ENCODE measurements at regions not wholly inside any gene's neighbourhood (a gene's known extent, or its start where the extent isn't known, plus 50 kb on each side); places are given as distances from the start of the nearest gene placed in this dataset.

GRCh38 chr3:40992023-40992422, 207.3 kb upstream of the CTNNB1 start:
- Histone ChIP-seq H4K20me1 (ENCODE audit: insufficient read depth, low read length, poor library complexity, severe bottlenecking) (no peaks in the 10 kb centered on the region), H3F3A (ENCODE audit: low read depth) (no peaks in the 10 kb centered on the region)

GRCh38 chr3:40994611-40995010, 204.7 kb upstream of the CTNNB1 start:
- no peaks in the 10 kb centered on the region for H3K9me3 ChIP-seq (ENCODE audit: insufficient read depth, low read depth, low read length)
- H3K36me3 ChIP-seq (ENCODE audit: insufficient read depth, low read length) = no peaks in the 10 kb centered on the region
- no peak overlapping the region for H2AFZ ChIP-seq (ENCODE audit: low read length)
- no peak overlapping the region for H3K9ac ChIP-seq (ENCODE audit: low read depth, low read length, poor library complexity, severe bottlenecking)
- H3K79me2 ChIP-seq (ENCODE audit: insufficient read depth, low read length) = no peaks in the 10 kb centered on the region
- no peaks in the 10 kb centered on the region for H3K4me1 ChIP-seq (ENCODE audit: insufficient read depth, low read length, poor library complexity, severe bottlenecking)
- no peaks in the 10 kb centered on the region for H3K9me2 ChIP-seq (replicated peaks; ENCODE audit: low read depth, low read length)
- H4K20me1 ChIP-seq (ENCODE audit: insufficient read depth, low read length, poor library complexity, severe bottlenecking) = no peaks in the 10 kb centered on the region
- H3K4me2 ChIP-seq (ENCODE audit: low read depth, low read length, poor library complexity, severe bottlenecking) = no peak overlapping the region
- no peak overlapping the region for H3K4me3 ChIP-seq (ENCODE audit: low read length, poor library complexity, severe bottlenecking)
- peaks cover 4% of the 10 kb centered on the region for H3K27me3 ChIP-seq (ENCODE audit: insufficient read depth, low read length, poor library complexity, severe bottlenecking)
- H3F3A ChIP-seq (ENCODE audit: low read depth) = no peaks in the 10 kb centered on the region
- TF ChIP-seq EZH2phosphoT487 (IDR thresholded peaks at IDR 0.05; ENCODE audit: borderline replicate concordance) (no peak), CTCF (conservative IDR thresholded peaks at IDR 0.05; ENCODE audit: low read length) (no peak)

More at GRCh38 chr3:40992023-40992422, 207.3 kb upstream of the CTNNB1 start:
- H3K4me1 ChIP-seq (ENCODE audit: insufficient read depth, low read length, poor library complexity, severe bottlenecking) = no peaks in the 10 kb centered on the region
- H3K4me2 ChIP-seq (ENCODE audit: low read depth, low read length, poor library complexity, severe bottlenecking) = no peak overlapping the region
- H3K79me2 ChIP-seq (ENCODE audit: insufficient read depth, low read length) = no peaks in the 10 kb centered on the region
- TF ChIP-seq CTCF (conservative IDR thresholded peaks at IDR 0.05; ENCODE audit: low read length) (no peak), EZH2phosphoT487 (IDR thresholded peaks at IDR 0.05; ENCODE audit: borderline replicate concordance) (no peak)
- no peaks in the 10 kb centered on the region for H3K9me3 ChIP-seq (ENCODE audit: insufficient read depth, low read depth, low read length)
- peaks cover 4% of the 10 kb centered on the region for H3K27me3 ChIP-seq (ENCODE audit: insufficient read depth, low read length, poor library complexity, severe bottlenecking)
- H2AFZ ChIP-seq (ENCODE audit: low read length) = no peak overlapping the region
- no peaks in the 10 kb centered on the region for H3K36me3 ChIP-seq (ENCODE audit: insufficient read depth, low read length)
- no peak overlapping the region for H3K4me3 ChIP-seq (ENCODE audit: low read length, poor library complexity, severe bottlenecking)
- no peak overlapping the region for H3K9ac ChIP-seq (ENCODE audit: low read depth, low read length, poor library complexity, severe bottlenecking)
- H3K9me2 ChIP-seq (replicated peaks; ENCODE audit: low read depth, low read length) = no peaks in the 10 kb centered on the region

- Histone ChIP-seq H3F3A (ENCODE audit: low read depth) (no peaks in the 10 kb centered on the region), H3K9ac (ENCODE audit: low read depth, low read length, poor library complexity, severe bottlenecking) (no peak overlapping the region), H2AFZ (ENCODE audit: low read length) (no peak overlapping the region), H3K4me2 (ENCODE audit: low read depth, low read length, poor library complexity, severe bottlenecking) (no peak overlapping the region), H4K20me1 (ENCODE audit: insufficient read depth, low read length, poor library complexity, severe bottlenecking) (no peaks in the 10 kb centered on the region), H3K27me3 (ENCODE audit: insufficient read depth, low read length, poor library complexity, severe bottlenecking) (peaks cover 3% of the 10 kb centered on the region), H3K79me2 (ENCODE audit: insufficient read depth, low read length) (no peaks in the 10 kb centered on the region), H3K4me1 (ENCODE audit: insufficient read depth, low read length, poor library complexity, severe bottlenecking) (no peaks in the 10 kb centered on the region), H3K9me2 (replicated peaks; ENCODE audit: low read depth, low read length) (no peaks in the 10 kb centered on the region), H3K9me3 (ENCODE audit: insufficient read depth, low read depth, low read length) (no peaks in the 10 kb centered on the region), H3K4me3 (ENCODE audit: low read length, poor library complexity, severe bottlenecking) (no peak overlapping the region), H3K36me3 (ENCODE audit: insufficient read depth, low read length) (no peaks in the 10 kb centered on the region)
- TF ChIP-seq CTCF (conservative IDR thresholded peaks at IDR 0.05; ENCODE audit: low read length) = no peak
- TF ChIP-seq EZH2phosphoT487 (IDR thresholded peaks at IDR 0.05; ENCODE audit: borderline replicate concordance) = no peak
Observed at GRCh38 chr3:40995271-40995670, 204.0 kb upstream of the CTNNB1 start.

All from Loucy (cell line).